DMS79 treated with DMSO at 0.1 percent for 48 hours (cell line): ENCODE measurements at regions not wholly inside any gene's neighbourhood (a gene's known extent, or its start where the extent isn't known, plus 50 kb on each side); places are given as distances from the start of the nearest gene placed in this dataset.

Source experiments
- DNase-seq: peaks from one replicate; lab custom pipeline; 2025; lab: John Stamatoyannopoulos, UW

GRCh38 chr10:65501259-65501658 lies 1424.6 kb upstream of the LRRTM3 start:
- DNase-seq: no peak

GRCh38 chr10:65518379-65518778 lies 1407.5 kb upstream of the LRRTM3 start:
- DNase-seq: no peak

GRCh38 chr10:65528986-65529385 lies 1396.8 kb upstream of the LRRTM3 start:
- no peak for DNase-seq

- DNase-seq: no peak
Measured at GRCh38 chr10:65531545-65531944, 1394.3 kb upstream of the LRRTM3 start.

- no peak for DNase-seq
Measured at GRCh38 chr10:65534771-65535170, 1391.1 kb upstream of the LRRTM3 start.

GRCh38 chr10:65544756-65545155 lies 1381.1 kb upstream of the LRRTM3 start:
- no peak for DNase-seq

GRCh38 chr10:65548001-65548400 lies 1377.8 kb upstream of the LRRTM3 start:
- DNase-seq: no peak

- DNase-seq: no peak
Measured at GRCh38 chr10:65550761-65551160, 1375.1 kb upstream of the LRRTM3 start.

GRCh38 chr10:65555192-65555591 lies 1370.6 kb upstream of the LRRTM3 start:
- DNase-seq: no peak

- no peak for DNase-seq
Measured at GRCh38 chr10:65556006-65556405, 1369.8 kb upstream of the LRRTM3 start.

GRCh38 chr10:65559369-65559768 lies 1366.5 kb upstream of the LRRTM3 start:
- DNase-seq: no peak

- no peak for DNase-seq
Measured at GRCh38 chr10:65565246-65565645, 1360.6 kb upstream of the LRRTM3 start.

GRCh38 chr10:65566906-65567305 lies 1358.9 kb upstream of the LRRTM3 start:
- DNase-seq: no peak

GRCh38 chr10:65570143-65571010 lies 1355.5 kb upstream of the LRRTM3 start:
- no peak for DNase-seq

GRCh38 chr10:65571011-65571570 lies 1354.7 kb upstream of the LRRTM3 start:
- no peak for DNase-seq

- DNase-seq: no peak
Measured at GRCh38 chr10:65581426-65582026, 1344.3 kb upstream of the LRRTM3 start.

- DNase-seq: no peak
Measured at GRCh38 chr10:65602182-65602865, 1323.5 kb upstream of the LRRTM3 start.

- no peak for DNase-seq
Measured at GRCh38 chr10:65611592-65611991, 1314.2 kb upstream of the LRRTM3 start.

GRCh38 chr10:65614956-65615565 lies 1310.8 kb upstream of the LRRTM3 start:
- no peak for DNase-seq

- DNase-seq: no peak
Measured at GRCh38 chr10:65618126-65618525, 1307.7 kb upstream of the LRRTM3 start.

- DNase-seq: no peak
Measured at GRCh38 chr10:65620404-65621048, 1305.3 kb upstream of the LRRTM3 start.

- DNase-seq: no peak
Measured at GRCh38 chr10:65622608-65623007, 1303.2 kb upstream of the LRRTM3 start.
